DOHH2 (cell line): ENCODE measurements at regions not wholly inside any gene's neighbourhood (a gene's known extent, or its start where the extent isn't known, plus 50 kb on each side); places are given as distances from the start of the nearest gene placed in this dataset.

Source experiments
- CTCF ChIP-seq: fragments of 200-600 bp; sonication (generic); IDR thresholded peaks from one replicate; pipeline ENCODE4 v1.5.1; 2014; ENCODE audit warnings: antibody characterized with exemption, mild to moderate bottlenecking, low read depth, low read length; ENCODE audit not compliant: poor library complexity, severe bottlenecking
- EZH2phosphoT487 ChIP-seq: fragments of 200-600 bp; sonication (generic); IDR thresholded peaks from 2 replicates; pipeline ENCODE4 v1.6.1; 2017; ENCODE audit warnings: borderline replicate concordance, mild to moderate bottlenecking, antibody characterized with exemption, low read length, moderate library complexity, mixed read lengths

DNA sequence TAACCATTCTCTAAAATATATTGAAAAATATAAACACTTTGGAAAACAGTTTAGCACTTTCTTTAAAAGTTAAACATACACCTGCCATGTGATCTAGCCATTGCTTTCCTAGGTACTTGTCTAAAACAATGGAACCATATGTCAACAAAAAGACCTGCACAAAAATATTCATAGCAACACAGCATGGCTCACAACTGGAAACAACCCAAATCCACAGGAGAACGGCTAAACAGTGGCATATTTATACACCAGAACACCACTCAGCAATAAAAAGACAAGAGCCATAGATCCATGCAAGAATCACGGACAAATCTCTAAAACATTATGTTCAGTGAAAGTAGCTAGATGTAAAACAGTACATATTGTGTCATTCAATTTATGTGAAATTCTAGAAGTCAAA, 221.3 kb upstream of the UBE2E2 start:
- TF ChIP-seq CTCF (no peak), EZH2phosphoT487 (no peak)
